ENCODE measurements at regions not wholly inside any gene's neighbourhood (a gene's known extent, or its start where the extent isn't known, plus 50 kb on each side); places are given as distances from the start of the nearest gene placed in this dataset.

- intact Hi-C loops (cut with DNase I): no loop called here
- ATAC-seq: no peak
- TF ChIP-seq, protein P1, sequence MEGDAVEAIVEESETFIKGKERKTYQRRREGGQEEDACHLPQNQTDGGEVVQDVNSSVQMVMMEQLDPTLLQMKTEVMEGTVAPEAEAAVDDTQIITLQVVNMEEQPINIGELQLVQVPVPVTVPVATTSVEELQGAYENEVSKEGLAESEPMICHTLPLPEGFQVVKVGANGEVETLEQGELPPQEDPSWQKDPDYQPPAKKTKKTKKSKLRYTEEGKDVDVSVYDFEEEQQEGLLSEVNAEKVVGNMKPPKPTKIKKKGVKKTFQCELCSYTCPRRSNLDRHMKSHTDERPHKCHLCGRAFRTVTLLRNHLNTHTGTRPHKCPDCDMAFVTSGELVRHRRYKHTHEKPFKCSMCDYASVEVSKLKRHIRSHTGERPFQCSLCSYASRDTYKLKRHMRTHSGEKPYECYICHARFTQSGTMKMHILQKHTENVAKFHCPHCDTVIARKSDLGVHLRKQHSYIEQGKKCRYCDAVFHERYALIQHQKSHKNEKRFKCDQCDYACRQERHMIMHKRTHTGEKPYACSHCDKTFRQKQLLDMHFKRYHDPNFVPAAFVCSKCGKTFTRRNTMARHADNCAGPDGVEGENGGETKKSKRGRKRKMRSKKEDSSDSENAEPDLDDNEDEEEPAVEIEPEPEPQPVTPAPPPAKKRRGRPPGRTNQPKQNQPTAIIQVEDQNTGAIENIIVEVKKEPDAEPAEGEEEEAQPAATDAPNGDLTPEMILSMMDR (IDR thresholded peaks at IDR 0.05): no peak
These were observed 482.9 kb downstream of the POM121L12 start for GRCh38 chr7:53518319-53518718.

DNA sequence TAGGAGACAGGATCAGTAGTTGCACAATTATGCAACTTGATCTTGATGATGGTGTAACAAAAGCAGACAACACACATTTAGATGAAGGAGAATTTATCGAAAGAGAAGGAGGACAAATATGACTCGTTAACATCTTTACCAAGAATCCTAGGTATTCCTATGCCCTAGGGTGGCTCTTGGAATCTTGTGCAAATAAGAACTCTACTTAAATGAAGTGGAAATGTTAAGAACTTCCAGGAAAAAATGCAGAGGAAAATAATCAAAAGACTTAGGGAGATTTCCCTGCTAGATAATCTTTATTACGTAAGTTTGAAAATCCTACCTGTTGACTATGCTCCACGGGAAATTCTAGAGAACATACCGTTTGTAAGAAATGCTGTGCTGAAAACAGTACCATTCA lies 485.4 kb downstream of the POM121L12 start:
- H3K9me3 ChIP-seq: no peaks in the 10 kb centered on the region
- DNase-seq: no peak
- no peaks in the 10 kb centered on the region for H3K36me3 ChIP-seq (ENCODE audit: insufficient read depth in 1 of 2, low read depth in 1 of 2)
- TF ChIP-seq, protein P1 (IDR thresholded peaks at IDR 0.05): no peak
- H3K27ac ChIP-seq: no peak overlapping the region
- no peak overlapping the region for H3K4me3 ChIP-seq
- WGBS, 3 donors: 88 to 91% (median 89%) methylated on average over 5 of the region's 5 CpGs
- ATAC-seq: no peak
- no peaks in the 10 kb centered on the region for H3K27me3 ChIP-seq (ENCODE audit: insufficient read depth in 3 of 3, low read length in 2 of 3)
- intact Hi-C loops (cut with DNase I): no loop called here
- no peaks in the 10 kb centered on the region for H3K4me1 ChIP-seq

More at GRCh38 chr7:53518319-53518718, 482.9 kb downstream of the POM121L12 start:
- H3K27me3 ChIP-seq (ENCODE audit: insufficient read depth in 3 of 3, low read length in 2 of 3): no peaks in the 10 kb centered on the region
- H3K9me3 ChIP-seq: no peaks in the 10 kb centered on the region
- H3K27ac ChIP-seq: no peak overlapping the region
- no peaks in the 10 kb centered on the region for H3K36me3 ChIP-seq (ENCODE audit: insufficient read depth in 1 of 2, low read depth in 1 of 2)
- no peak overlapping the region for H3K4me3 ChIP-seq
- DNase-seq: no peak
- no peaks in the 10 kb centered on the region for H3K4me1 ChIP-seq

- Histone ChIP-seq H3K36me3 (ENCODE audit: insufficient read depth in 1 of 2, low read depth in 1 of 2) (no peaks in the 10 kb centered on the region), H3K27me3 (ENCODE audit: insufficient read depth in 3 of 3, low read length in 2 of 3) (no peaks in the 10 kb centered on the region), H3K9me3 (no peaks in the 10 kb centered on the region), H3K4me3 (no peak overlapping the region), H3K27ac (no peak overlapping the region), H3K4me1 (no peaks in the 10 kb centered on the region)
- TF ChIP-seq, protein P1 (IDR thresholded peaks at IDR 0.05): no peak
- DNase-seq (no peak), ATAC-seq (no peak)
- 86 to 94% (median 87%) methylated on average over 1 of the region's 1 CpG for WGBS, 3 donors
- intact Hi-C loops (cut with DNase I): no loop called here
These were observed 486.3 kb downstream of the POM121L12 start for GRCh38 chr7:53521638-53522184.

DNA sequence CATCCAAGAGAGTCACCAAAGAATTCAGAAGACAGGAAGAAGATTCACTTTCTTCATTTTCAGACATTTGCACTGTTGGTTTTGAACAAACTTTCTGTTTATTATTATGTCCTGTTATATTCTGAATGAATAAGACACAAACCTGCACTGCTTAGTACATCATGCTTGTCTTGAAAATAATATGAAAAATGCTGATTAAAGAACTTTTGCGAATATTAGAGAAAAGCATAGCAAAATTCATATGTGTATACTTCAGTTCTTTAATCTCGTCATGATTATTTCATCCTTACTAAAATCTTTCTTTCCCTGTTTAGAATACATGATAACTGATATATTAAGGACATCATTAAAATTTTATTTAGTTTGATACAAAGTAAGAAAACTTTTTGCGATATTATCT lies 504.1 kb downstream of the POM121L12 start:
- H3K27ac ChIP-seq: no peak overlapping the region
- H3K36me3 ChIP-seq (ENCODE audit: insufficient read depth in 1 of 2, low read depth in 1 of 2): no peaks in the 10 kb centered on the region
- intact Hi-C loops (cut with DNase I): no loop called here
- no peak overlapping the region for H3K4me3 ChIP-seq
- no peak for DNase-seq
- ATAC-seq: no peak
- 95 to 98% (median 96%) methylated on average over 3 of the region's 3 CpGs for WGBS, 3 donors
- no peaks in the 10 kb centered on the region for H3K9me3 ChIP-seq
- TF ChIP-seq, protein P1 (IDR thresholded peaks at IDR 0.05): no peak
- H3K27me3 ChIP-seq (ENCODE audit: insufficient read depth in 3 of 3, low read length in 2 of 3): no peaks in the 10 kb centered on the region
- H3K4me1 ChIP-seq: no peaks in the 10 kb centered on the region

DNA sequence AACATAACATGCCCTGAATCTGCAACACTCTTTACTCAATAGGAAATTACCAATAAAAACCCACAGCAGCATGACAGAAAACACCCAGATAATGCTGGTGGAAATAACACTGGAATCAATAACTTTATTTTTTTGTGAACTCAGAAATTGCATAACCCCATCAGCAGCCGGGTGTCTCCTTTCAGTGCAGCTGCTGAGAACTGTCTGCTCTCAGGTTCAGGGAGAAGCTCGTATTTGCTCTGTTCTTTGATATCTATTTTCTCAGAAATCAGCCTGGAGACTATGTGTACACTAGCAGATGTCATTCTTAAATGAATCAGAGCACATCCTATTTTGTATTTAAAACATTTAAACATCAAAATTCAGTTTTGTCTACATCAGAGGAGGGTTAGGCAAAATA lies 506.0 kb downstream of the POM121L12 start:
- 17 to 27% (median 19%) methylated on average over 2 of the region's 2 CpGs for WGBS, 3 donors
- TF ChIP-seq, protein P1 (IDR thresholded peaks at IDR 0.05): no peak
- no peak overlapping the region for H3K4me3 ChIP-seq
- no peak overlapping the region for H3K27ac ChIP-seq
- H3K9me3 ChIP-seq: no peaks in the 10 kb centered on the region
- H3K36me3 ChIP-seq (ENCODE audit: insufficient read depth in 1 of 2, low read depth in 1 of 2): no peaks in the 10 kb centered on the region
- H3K27me3 ChIP-seq (ENCODE audit: insufficient read depth in 3 of 3, low read length in 2 of 3): no peaks in the 10 kb centered on the region
- no peak for DNase-seq
- intact Hi-C loops (cut with DNase I): no loop called here
- no peaks in the 10 kb centered on the region for H3K4me1 ChIP-seq
- ATAC-seq: no peak
